ENCODE measurements at regions not wholly inside any gene's neighbourhood (a gene's known extent, or its start where the extent isn't known, plus 50 kb on each side); places are given as distances from the start of the nearest gene placed in this dataset.

- no peak overlapping the region for H3K27ac Mint-ChIP-seq (ENCODE audit: unreplicated experiment)
- no peaks in the 10 kb centered on the region for H3K36me3 Mint-ChIP-seq (ENCODE audit: low read depth)
These were observed 186.5 kb upstream of the FSTL5 start for GRCh38 chr4:162350331-162350730.

GRCh38 chr4:162349395-162349794, 185.6 kb upstream of the FSTL5 start:
- no peaks in the 10 kb centered on the region for H3K9me3 Mint-ChIP-seq
- no peaks in the 10 kb centered on the region for H3K36me3 Mint-ChIP-seq (ENCODE audit: low read depth)
- no peaks in the 10 kb centered on the region for H3K27me3 Mint-ChIP-seq (ENCODE audit: low read depth)
- no peaks in the 10 kb centered on the region for H3K4me1 Mint-ChIP-seq
- H3K27ac Mint-ChIP-seq (ENCODE audit: unreplicated experiment): no peak overlapping the region
- no peak overlapping the region for H3K4me3 Mint-ChIP-seq
- no peak for TF ChIP-seq CTCF (conservative IDR thresholded peaks at IDR 0.05)
- no peak for DNase-seq (ENCODE audit: low read depth, low spot score)

More at GRCh38 chr4:162350331-162350730, 186.5 kb upstream of the FSTL5 start:
- Mint-ChIP-seq H3K9me3 (no peaks in the 10 kb centered on the region), H3K4me3 (no peak overlapping the region), H3K27me3 (ENCODE audit: low read depth) (no peaks in the 10 kb centered on the region), H3K4me1 (no peaks in the 10 kb centered on the region)
- no peak for DNase-seq (ENCODE audit: low read depth, low spot score)
- no peak for TF ChIP-seq CTCF (conservative IDR thresholded peaks at IDR 0.05)

GRCh38 chr4:162347842-162348213, 184.0 kb upstream of the FSTL5 start:
- no peaks in the 10 kb centered on the region for H3K4me1 Mint-ChIP-seq
- no peak overlapping the region for H3K27ac Mint-ChIP-seq (ENCODE audit: unreplicated experiment)
- H3K36me3 Mint-ChIP-seq (ENCODE audit: low read depth): no peaks in the 10 kb centered on the region
- no peak for DNase-seq (ENCODE audit: low read depth, low spot score)
- no peaks in the 10 kb centered on the region for H3K27me3 Mint-ChIP-seq (ENCODE audit: low read depth)
- H3K4me3 Mint-ChIP-seq: no peak overlapping the region
- no peaks in the 10 kb centered on the region for H3K9me3 Mint-ChIP-seq
- TF ChIP-seq CTCF (conservative IDR thresholded peaks at IDR 0.05): no peak

GRCh38 chr4:162347156-162347841, 183.5 kb upstream of the FSTL5 start:
- TF ChIP-seq CTCF (conservative IDR thresholded peaks at IDR 0.05): no peak
- Mint-ChIP-seq H3K4me1 (no peaks in the 10 kb centered on the region), H3K4me3 (no peak overlapping the region), H3K9me3 (no peaks in the 10 kb centered on the region), H3K27me3 (ENCODE audit: low read depth) (no peaks in the 10 kb centered on the region), H3K27ac (ENCODE audit: unreplicated experiment) (no peak overlapping the region), H3K36me3 (ENCODE audit: low read depth) (no peaks in the 10 kb centered on the region)
- no peak for DNase-seq (ENCODE audit: low read depth, low spot score)

GRCh38 chr4:162343967-162344366, 180.2 kb upstream of the FSTL5 start:
- Mint-ChIP-seq H3K27ac (ENCODE audit: unreplicated experiment) (no peak overlapping the region), H3K4me1 (no peaks in the 10 kb centered on the region), H3K9me3 (no peaks in the 10 kb centered on the region), H3K36me3 (ENCODE audit: low read depth) (no peaks in the 10 kb centered on the region), H3K27me3 (ENCODE audit: low read depth) (no peaks in the 10 kb centered on the region), H3K4me3 (no peak overlapping the region)
- no peak for DNase-seq (ENCODE audit: low read depth, low spot score)
- TF ChIP-seq CTCF (conservative IDR thresholded peaks at IDR 0.05): no peak
